ENCODE measurements at regions not wholly inside any gene's neighbourhood (a gene's known extent, or its start where the extent isn't known, plus 50 kb on each side); places are given as distances from the start of the nearest gene placed in this dataset.
"Not testable (repeated sequence)": the region's sequence is repeated elsewhere in the genome, so short reads cannot be mapped to it uniquely, and the experiment has no call there.

- in situ Hi-C loops (cut with HindIII; ENCODE audit: low pct_ligation_motif_present, low pct_unique_long_range_greater_than_20kb, low sequenced_read_pairs); DNase-seq: not testable (repeated sequence)
Observed at GRCh38 chr5:104033186-104033585, 470.6 kb upstream of the NUDT12 start.

- no peak for DNase-seq
- in situ Hi-C loops (cut with HindIII; ENCODE audit: low pct_ligation_motif_present, low pct_unique_long_range_greater_than_20kb, low sequenced_read_pairs): no loop called here
Observed at GRCh38 chr5:104024538-104024937, 461.9 kb upstream of the NUDT12 start.

- DNase-seq: no peak
- in situ Hi-C loops (cut with HindIII; ENCODE audit: low pct_ligation_motif_present, low pct_unique_long_range_greater_than_20kb, low sequenced_read_pairs): no loop called here
Observed at GRCh38 chr5:104023739-104024138, 461.1 kb upstream of the NUDT12 start.

DNA sequence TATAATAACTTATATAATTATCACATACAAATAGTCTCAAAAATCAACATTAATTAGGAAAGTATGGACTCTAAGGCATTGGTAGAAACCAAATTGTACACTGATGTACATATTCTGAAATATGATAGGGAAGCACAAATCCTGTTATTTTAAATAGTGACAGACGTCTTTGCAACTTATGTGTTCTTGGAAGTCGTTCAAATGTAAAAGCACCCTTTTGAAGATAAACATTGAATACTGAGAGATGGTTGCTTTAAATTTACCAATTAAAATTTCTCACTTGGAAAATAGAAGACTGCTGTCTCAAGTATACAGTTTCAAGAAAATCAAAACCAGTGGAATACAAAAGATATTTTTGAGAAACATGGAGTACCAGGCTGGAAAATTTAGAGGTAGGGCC, 457.4 kb upstream of the NUDT12 start:
- in situ Hi-C loops (cut with HindIII; ENCODE audit: low pct_ligation_motif_present, low pct_unique_long_range_greater_than_20kb, low sequenced_read_pairs): no loop called here

GRCh38 chr5:104018299-104018698, 455.7 kb upstream of the NUDT12 start:
- no peak for DNase-seq
- in situ Hi-C loops (cut with HindIII; ENCODE audit: low pct_ligation_motif_present, low pct_unique_long_range_greater_than_20kb, low sequenced_read_pairs): no loop called here

More for the DNA sequence above, 457.4 kb upstream of the NUDT12 start:
- no peak for DNase-seq

DNA sequence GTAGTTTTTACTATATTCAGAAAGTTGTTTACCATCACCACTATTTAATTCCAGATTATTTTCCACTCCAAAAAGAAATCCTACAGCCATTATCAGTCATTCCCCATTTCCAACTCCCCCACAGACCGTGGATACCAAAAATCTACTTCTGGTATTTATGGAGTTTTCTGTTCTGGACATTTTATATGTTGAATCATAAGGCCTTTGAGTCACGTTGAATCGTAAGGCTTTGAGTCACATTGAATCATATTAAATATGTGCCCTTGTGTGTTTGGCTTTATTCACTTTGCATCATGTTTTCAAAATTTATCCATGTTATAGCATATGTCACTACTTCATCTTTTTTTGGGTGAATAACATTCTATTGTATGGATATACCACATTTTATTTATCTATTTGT, 454.1 kb upstream of the NUDT12 start:
- in situ Hi-C loops (cut with HindIII; ENCODE audit: low pct_ligation_motif_present, low pct_unique_long_range_greater_than_20kb, low sequenced_read_pairs): no loop called here
- DNase-seq: no peak

DNA sequence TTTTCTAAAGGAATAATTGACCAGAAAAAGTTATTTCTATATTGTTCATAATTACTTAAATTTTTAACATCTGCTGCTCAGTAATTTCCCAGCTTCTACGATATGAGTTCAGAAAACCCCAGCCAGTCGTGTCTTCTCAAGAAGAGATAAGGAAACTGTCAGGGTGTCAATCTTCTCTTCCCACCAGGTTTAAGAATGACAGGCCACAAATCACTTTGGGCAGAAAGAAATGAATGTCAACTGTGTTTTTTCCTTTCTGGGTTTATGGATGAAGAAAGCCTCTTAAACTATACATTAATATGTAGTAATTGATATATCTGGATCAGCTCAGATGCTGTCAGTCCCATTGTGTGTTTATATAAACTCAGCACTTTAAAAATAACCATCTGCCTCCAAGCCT, 453.2 kb upstream of the NUDT12 start:
- in situ Hi-C loops (cut with HindIII; ENCODE audit: low pct_ligation_motif_present, low pct_unique_long_range_greater_than_20kb, low sequenced_read_pairs): no loop called here
- DNase-seq: no peak

GRCh38 chr5:104002783-104003182, 440.2 kb upstream of the NUDT12 start:
- in situ Hi-C loops (cut with HindIII; ENCODE audit: low pct_ligation_motif_present, low pct_unique_long_range_greater_than_20kb, low sequenced_read_pairs); DNase-seq: not testable (repeated sequence)

DNA sequence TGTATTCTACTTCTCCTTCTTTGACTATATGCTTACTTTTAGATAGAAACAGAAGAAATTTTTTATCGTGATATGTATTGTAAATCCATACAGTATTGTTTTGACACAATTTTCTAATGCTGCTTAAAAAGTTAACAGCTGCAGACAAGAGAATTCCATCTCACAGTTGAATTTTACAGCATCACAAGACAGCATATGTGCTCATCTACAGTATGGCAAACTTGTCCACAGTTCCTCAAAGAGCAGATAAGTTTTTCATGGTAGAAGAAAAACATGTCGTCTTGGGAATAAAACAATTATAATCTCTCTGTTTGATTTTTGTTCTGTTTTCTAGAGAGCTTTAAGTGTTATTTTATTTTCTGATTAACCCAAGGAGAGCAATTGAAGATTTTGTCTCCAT, 438.5 kb upstream of the NUDT12 start:
- in situ Hi-C loops (cut with HindIII; ENCODE audit: low pct_ligation_motif_present, low pct_unique_long_range_greater_than_20kb, low sequenced_read_pairs): no loop called here

GRCh38 chr5:103993031-103993430, 430.4 kb upstream of the NUDT12 start:
- DNase-seq: no peak
- in situ Hi-C loops (cut with HindIII; ENCODE audit: low pct_ligation_motif_present, low pct_unique_long_range_greater_than_20kb, low sequenced_read_pairs): no loop called here

More for the DNA sequence above, 438.5 kb upstream of the NUDT12 start:
- DNase-seq: no peak

GRCh38 chr5:103990064-103990463, 427.5 kb upstream of the NUDT12 start:
- in situ Hi-C loops (cut with HindIII; ENCODE audit: low pct_ligation_motif_present, low pct_unique_long_range_greater_than_20kb, low sequenced_read_pairs): no loop called here
- DNase-seq: no peak

- in situ Hi-C loops (cut with HindIII; ENCODE audit: low pct_ligation_motif_present, low pct_unique_long_range_greater_than_20kb, low sequenced_read_pairs): no loop called here
- no peak for DNase-seq
Observed at GRCh38 chr5:103981592-103981991, 419.0 kb upstream of the NUDT12 start.

GRCh38 chr5:103973669-103974068, 411.1 kb upstream of the NUDT12 start:
- in situ Hi-C loops (cut with HindIII; ENCODE audit: low pct_ligation_motif_present, low pct_unique_long_range_greater_than_20kb, low sequenced_read_pairs): no loop called here
- DNase-seq: peak; percentile 1

DNA sequence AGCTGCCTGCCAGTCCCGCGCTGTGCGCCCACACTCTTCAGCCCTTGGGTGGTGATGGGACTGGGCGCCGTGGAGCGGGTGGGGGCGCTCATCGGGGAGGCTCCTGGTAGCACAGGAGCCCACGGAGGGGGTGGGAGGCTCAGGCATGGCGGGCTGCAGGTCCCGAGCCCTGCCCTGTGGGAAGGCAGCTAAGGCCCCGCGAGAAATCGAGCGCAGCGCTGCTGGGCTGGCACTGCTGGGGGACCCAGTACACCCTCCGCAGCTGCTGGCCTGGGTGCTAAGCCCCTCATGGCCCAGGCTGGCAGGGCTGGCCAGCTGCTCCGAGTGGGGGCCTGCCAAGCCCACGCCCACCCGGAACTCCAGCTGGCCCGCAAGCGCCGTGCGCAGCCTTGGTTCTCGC, 403.7 kb upstream of the NUDT12 start:
- in situ Hi-C loops (cut with HindIII; ENCODE audit: low pct_ligation_motif_present, low pct_unique_long_range_greater_than_20kb, low sequenced_read_pairs); DNase-seq: not testable (repeated sequence)

- in situ Hi-C loops (cut with HindIII; ENCODE audit: low pct_ligation_motif_present, low pct_unique_long_range_greater_than_20kb, low sequenced_read_pairs): no loop called here
- DNase-seq: no peak
Observed at GRCh38 chr5:103962023-103962422, 399.4 kb upstream of the NUDT12 start.

DNA sequence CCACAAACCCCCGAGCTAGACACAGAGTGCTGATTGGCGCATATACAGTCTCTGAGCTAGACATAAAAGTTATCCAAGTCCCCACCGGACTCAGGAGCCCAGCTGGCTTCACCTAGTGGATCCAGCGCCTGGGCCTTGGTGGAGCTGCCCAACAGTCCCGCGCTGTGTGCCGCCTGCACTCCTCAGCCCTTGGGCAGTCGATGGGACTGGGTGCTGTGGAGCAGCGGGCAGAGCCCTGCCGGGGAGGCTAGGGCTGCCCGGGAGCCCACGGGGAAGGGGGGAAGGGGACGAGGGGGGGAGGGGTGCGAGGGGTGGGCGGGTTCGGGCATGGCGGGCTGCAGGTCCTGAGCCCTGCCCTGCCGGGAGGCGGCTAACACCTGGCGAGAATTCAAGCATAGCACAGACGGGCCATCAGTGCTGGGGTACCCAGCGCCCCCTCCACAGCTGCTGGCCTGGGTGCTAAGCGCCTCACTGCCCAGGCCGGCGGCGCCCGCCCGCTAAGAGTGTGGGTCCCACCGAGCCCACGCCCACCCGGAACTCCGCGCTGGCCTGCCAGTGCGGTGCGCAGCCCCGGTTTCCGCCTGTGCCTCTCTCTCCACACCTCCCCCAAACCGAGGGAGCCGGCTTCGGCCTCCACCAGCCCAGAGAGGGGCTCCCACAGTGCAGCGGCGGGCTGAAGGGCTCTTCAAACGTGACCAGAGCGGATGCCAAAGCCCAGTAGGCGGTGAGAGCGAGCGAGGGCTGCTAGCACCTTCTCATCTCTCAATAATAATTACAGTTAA, 391.2 kb upstream of the NUDT12 start:
- in situ Hi-C loops (cut with HindIII; ENCODE audit: low pct_ligation_motif_present, low pct_unique_long_range_greater_than_20kb, low sequenced_read_pairs): no loop called here
- DNase-seq: no peak

DNA sequence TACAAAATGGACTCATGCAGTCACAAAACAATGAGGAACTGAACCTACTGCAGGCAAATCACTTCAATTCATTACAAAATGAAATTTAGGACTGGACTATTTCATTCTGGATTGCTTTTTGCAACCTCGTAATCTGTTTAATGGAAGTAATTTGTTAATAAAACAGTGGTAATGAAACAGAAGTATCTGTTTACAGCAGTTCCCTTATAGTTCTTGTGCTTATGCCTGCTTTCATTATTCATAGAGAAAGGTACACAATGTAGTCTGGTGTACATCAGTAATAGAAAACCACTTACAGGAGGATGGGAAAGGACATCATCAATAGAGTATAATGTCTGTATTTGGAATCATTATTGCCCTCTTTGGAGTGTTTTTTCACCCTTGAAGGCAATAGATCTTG, 389.2 kb upstream of the NUDT12 start:
- in situ Hi-C loops (cut with HindIII; ENCODE audit: low pct_ligation_motif_present, low pct_unique_long_range_greater_than_20kb, low sequenced_read_pairs): no loop called here
- DNase-seq: no peak

- no peak for DNase-seq
- in situ Hi-C loops (cut with HindIII; ENCODE audit: low pct_ligation_motif_present, low pct_unique_long_range_greater_than_20kb, low sequenced_read_pairs): no loop called here
Observed at GRCh38 chr5:103943230-103943629, 380.6 kb upstream of the NUDT12 start.

DNA sequence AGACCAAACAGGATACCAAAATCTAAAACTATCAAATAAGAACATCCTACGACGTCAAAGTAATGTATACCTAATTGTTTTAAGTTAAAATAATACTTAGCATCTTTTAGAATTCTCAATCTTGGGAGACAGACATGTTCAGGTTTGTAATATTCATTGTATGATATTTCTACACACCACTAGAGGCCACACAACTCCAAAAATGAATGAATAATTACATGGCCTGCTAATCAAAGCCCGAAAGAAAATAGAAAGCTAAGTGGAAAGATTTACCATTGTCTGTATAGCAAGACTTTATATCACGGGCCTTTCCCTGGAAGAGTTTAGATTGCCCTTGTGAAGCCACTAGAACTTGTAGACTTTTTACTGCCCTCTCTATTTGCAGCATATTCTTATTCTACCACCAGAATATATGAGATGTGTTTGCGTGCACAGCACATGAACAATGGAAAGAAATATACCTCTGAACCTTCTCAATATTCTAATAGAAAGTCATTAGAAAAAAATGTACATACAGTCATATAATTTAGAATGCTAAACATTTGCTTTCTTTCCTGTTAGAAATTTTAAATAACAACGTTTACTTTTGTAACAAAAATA, 380.1 kb upstream of the NUDT12 start:
- no peak for DNase-seq
- in situ Hi-C loops (cut with HindIII; ENCODE audit: low pct_ligation_motif_present, low pct_unique_long_range_greater_than_20kb, low sequenced_read_pairs): no loop called here

GRCh38 chr5:103941596-103941995, 379.0 kb upstream of the NUDT12 start:
- in situ Hi-C loops (cut with HindIII; ENCODE audit: low pct_ligation_motif_present, low pct_unique_long_range_greater_than_20kb, low sequenced_read_pairs): no loop called here
- DNase-seq: no peak
